Lower leg skin (tissue), 4 donors: ENCODE measurements at regions not wholly inside any gene's neighbourhood (a gene's known extent, or its start where the extent isn't known, plus 50 kb on each side); places are given as distances from the start of the nearest gene placed in this dataset.

Experiments
- DNase-seq, 2 donors: peaks; one replicate each; pipeline ENCODE4 v3.0.0-alpha.2; 2019; ENCODE audit warnings: low spot score in 2 of 2
- H3K4me3 ChIP-seq: fragments of 200-600 bp; sonication (generic); 2 replicates; pipeline ENCODE4 v1.5.1; 2017; ENCODE audit warnings: mild to moderate bottlenecking, low read depth; ENCODE audit not compliant: poor library complexity, severe bottlenecking
- POLR2A ChIP-seq, 2 donors: fragments of 450-650 bp; IDR thresholded peaks; one replicate each; pipeline ENCODE4 v1.6.1; 2016 to 2017; ENCODE audit warnings: antibody characterized with exemption in 2 of 2, mild to moderate bottlenecking in 1 of 2, moderate library complexity in 1 of 2
- WGBS, 2 donors: methylation state at CpG; one replicate each; pipeline ENCODE4 v1.1.5; 2018; 5-methylcytosine and 5-hydroxymethylcytosine counted together
- intact Hi-C: fragments of 100-400 bp; cut with DNase I; formaldehyde crosslinking; loops from one replicate; pipeline ENCODE4 v1.15.0; 2023; ENCODE audit warnings: low total_unique reads
- TF ChIP-seq, protein P1 (sequence below), 3 donors: fragments of 450-650 bp; IDR thresholded peaks; one replicate each; pipeline ENCODE4 v1.5.1; 2016; ENCODE audit warnings: antibody characterized with exemption in 3 of 3, mild to moderate bottlenecking in 3 of 3, moderate library complexity in 2 of 3

GRCh38 chrX:9166584-9166944, 132.6 kb upstream of the FAM9B start:
- no peak overlapping the region for H3K4me3 ChIP-seq
- TF ChIP-seq, protein P1, sequence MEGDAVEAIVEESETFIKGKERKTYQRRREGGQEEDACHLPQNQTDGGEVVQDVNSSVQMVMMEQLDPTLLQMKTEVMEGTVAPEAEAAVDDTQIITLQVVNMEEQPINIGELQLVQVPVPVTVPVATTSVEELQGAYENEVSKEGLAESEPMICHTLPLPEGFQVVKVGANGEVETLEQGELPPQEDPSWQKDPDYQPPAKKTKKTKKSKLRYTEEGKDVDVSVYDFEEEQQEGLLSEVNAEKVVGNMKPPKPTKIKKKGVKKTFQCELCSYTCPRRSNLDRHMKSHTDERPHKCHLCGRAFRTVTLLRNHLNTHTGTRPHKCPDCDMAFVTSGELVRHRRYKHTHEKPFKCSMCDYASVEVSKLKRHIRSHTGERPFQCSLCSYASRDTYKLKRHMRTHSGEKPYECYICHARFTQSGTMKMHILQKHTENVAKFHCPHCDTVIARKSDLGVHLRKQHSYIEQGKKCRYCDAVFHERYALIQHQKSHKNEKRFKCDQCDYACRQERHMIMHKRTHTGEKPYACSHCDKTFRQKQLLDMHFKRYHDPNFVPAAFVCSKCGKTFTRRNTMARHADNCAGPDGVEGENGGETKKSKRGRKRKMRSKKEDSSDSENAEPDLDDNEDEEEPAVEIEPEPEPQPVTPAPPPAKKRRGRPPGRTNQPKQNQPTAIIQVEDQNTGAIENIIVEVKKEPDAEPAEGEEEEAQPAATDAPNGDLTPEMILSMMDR (IDR thresholded peaks at IDR 0.05), result no peak
- no peak for TF ChIP-seq POLR2A (IDR thresholded peaks at IDR 0.05)
- DNase-seq, result no peak
- 73 to 83% methylated on average over 1 of the region's 1 CpG for whole genome bisulfite sequencing, 2 donors
- intact Hi-C loops, result no loop called here

GRCh38 chrX:9171841-9172463, 138.0 kb upstream of the FAM9B start:
- H3K4me3 ChIP-seq, result no peak overlapping the region
- TF ChIP-seq POLR2A (IDR thresholded peaks at IDR 0.05), result no peak
- TF ChIP-seq, protein P1 (IDR thresholded peaks at IDR 0.05), result no peak
- intact Hi-C loops, result no loop called here
- 82 to 83% methylated on average over 7 of the region's 7 CpGs for WGBS, 2 donors
- DNase-seq, result no peak

- WGBS, 2 donors, result 92 to 93% methylated on average over 6 of the region's 6 CpGs
- H3K4me3 ChIP-seq, result no peak overlapping the region
- DNase-seq, result no peak
- TF ChIP-seq, protein P1 (IDR thresholded peaks at IDR 0.05), result no peak
- TF ChIP-seq POLR2A (IDR thresholded peaks at IDR 0.05), result no peak
- intact Hi-C loops, result no loop called here
Measured at GRCh38 chrX:9172464-9172850, 138.5 kb upstream of the FAM9B start.

GRCh38 chrX:9180623-9181022, 146.7 kb upstream of the FAM9B start:
- TF ChIP-seq, protein P1 (IDR thresholded peaks at IDR 0.05), result no peak
- no peak for TF ChIP-seq POLR2A (IDR thresholded peaks at IDR 0.05)
- intact Hi-C loops, result no loop called here
- WGBS, 2 donors, result 59 to 96% methylated on average over 3 of the region's 3 CpGs
- no peak overlapping the region for H3K4me3 ChIP-seq
- no peak for DNase-seq

- intact Hi-C loops, result no loop called here
- DNase-seq, result no peak
- WGBS, 2 donors, result 70 to 81% methylated on average over 3 of the region's 3 CpGs
- TF ChIP-seq POLR2A (IDR thresholded peaks at IDR 0.05), result no peak
- TF ChIP-seq, protein P1 (IDR thresholded peaks at IDR 0.05), result no peak
- H3K4me3 ChIP-seq, result no peak overlapping the region
Measured at GRCh38 chrX:9182041-9182440, 148.1 kb upstream of the FAM9B start.

DNA sequence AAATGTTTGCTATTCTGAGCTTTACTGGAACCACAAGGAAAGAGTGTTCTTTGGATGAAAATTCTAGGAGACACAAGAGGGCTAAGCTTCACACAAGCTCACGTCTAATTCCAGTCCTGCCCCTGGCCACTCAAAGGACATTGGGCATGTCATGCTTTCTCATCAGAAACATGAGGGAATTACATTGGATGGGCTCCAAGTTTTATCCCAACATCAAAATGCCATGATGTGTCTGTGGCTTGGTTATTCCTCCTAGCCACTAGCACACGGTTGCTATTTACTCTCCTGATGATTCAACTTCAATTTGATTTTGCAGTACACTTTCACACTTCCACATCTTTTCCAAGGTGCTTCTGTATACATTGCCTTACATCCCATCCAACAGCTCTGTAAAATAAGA, 149.6 kb upstream of the FAM9B start:
- intact Hi-C loops, result no loop called here
- no peak for DNase-seq
- TF ChIP-seq, protein P1 (IDR thresholded peaks at IDR 0.05), result no peak
- no peak for TF ChIP-seq POLR2A (IDR thresholded peaks at IDR 0.05)
- no peak overlapping the region for H3K4me3 ChIP-seq
- WGBS, 2 donors, result 82 to 83% methylated on average over 2 of the region's 2 CpGs
